ENCODE measurements at regions not wholly inside any gene's neighbourhood (a gene's known extent, or its start where the extent isn't known, plus 50 kb on each side); places are given as distances from the start of the nearest gene placed in this dataset.
A peak's percentile ranks its signal among the peaks of the same experiment; 100 is the strongest.

DNA sequence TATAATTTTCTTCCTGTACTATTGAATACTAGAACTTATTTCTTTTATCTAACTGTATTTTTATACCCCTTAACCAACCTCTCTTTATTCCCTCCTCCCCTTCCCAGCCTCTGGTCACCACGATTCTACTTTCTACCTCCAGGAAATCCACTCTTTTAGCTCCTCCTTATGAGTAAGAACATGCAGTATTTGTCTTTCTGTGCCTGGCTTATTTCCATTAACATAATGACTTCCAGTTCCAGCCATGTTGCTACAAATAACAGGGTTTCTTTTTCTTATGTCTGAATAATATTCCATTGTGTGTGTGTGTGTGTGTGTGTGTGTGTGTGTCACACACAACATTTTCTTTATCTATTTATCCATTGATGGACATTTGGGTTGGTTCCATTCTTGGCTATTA lies 152.3 kb upstream of the OLIG3 start:
- Histone ChIP-seq H3K27me3 (ENCODE audit: low read depth) (no peaks in the 10 kb centered on the region), H3K9me3 (replicated peaks) (no peaks in the 10 kb centered on the region), H3K4me1 (peaks cover 31% of the 10 kb centered on the region), H3K4me3 (no peak overlapping the region), H3K36me3 (no peaks in the 10 kb centered on the region), H3K27ac (replicated peaks) (no peak overlapping the region)
- TF ChIP-seq, protein P1, sequence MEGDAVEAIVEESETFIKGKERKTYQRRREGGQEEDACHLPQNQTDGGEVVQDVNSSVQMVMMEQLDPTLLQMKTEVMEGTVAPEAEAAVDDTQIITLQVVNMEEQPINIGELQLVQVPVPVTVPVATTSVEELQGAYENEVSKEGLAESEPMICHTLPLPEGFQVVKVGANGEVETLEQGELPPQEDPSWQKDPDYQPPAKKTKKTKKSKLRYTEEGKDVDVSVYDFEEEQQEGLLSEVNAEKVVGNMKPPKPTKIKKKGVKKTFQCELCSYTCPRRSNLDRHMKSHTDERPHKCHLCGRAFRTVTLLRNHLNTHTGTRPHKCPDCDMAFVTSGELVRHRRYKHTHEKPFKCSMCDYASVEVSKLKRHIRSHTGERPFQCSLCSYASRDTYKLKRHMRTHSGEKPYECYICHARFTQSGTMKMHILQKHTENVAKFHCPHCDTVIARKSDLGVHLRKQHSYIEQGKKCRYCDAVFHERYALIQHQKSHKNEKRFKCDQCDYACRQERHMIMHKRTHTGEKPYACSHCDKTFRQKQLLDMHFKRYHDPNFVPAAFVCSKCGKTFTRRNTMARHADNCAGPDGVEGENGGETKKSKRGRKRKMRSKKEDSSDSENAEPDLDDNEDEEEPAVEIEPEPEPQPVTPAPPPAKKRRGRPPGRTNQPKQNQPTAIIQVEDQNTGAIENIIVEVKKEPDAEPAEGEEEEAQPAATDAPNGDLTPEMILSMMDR (IDR thresholded peaks at IDR 0.05; ENCODE audit: borderline replicate concordance) = no peak
- intact Hi-C loops (cut with micrococcal nuclease) = loop anchor here (10.0 kb wide), 1 partner anchor 552 kb away; no protein-coding TSS in a partner anchor
- DNase-seq = no peak

DNA sequence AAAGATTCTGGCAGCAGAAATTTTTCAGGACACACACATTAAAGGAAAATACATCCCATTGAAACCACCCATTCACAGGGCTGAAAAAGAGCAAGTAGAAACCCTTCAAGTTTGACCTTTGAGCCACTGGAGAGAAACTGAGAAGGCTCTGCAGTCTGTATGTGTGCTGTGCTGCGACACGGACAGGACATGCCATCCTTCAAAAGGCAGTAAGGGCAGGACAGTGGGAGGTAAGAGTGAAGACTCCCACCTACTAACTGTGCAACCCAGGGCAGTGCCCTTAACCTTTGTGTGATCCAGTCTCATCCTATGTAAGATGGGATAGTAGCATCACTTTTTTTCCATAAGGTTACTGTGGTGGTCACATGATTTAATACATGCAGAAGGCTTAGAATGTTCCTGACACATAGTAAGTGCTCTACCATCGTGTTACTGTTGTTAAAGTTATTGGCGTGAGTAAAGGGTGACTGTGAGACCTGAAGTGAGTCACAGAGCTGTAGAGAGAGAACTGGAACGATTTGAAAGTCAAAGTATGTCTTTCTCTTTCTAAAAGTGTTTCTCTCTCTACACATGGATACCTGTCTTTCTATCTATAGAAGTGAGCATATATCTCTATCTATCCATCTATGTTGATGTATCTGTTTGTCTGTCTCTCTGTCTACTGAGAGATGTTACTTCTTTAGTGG lies 153.7 kb upstream of the OLIG3 start:
- DNase-seq = no peak
- TF ChIP-seq, protein P1 (IDR thresholded peaks at IDR 0.05; ENCODE audit: borderline replicate concordance) = no peak
- no peaks in the 10 kb centered on the region for H3K27me3 ChIP-seq (ENCODE audit: low read depth)
- H3K4me3 ChIP-seq = no peak overlapping the region
- peaks cover 31% of the 10 kb centered on the region for H3K4me1 ChIP-seq
- no peak overlapping the region for H3K27ac ChIP-seq (replicated peaks)
- intact Hi-C loops (cut with micrococcal nuclease) = loop anchor here (10.0 kb wide), 1 partner anchor 553 kb away; no protein-coding TSS in a partner anchor
- H3K36me3 ChIP-seq = no peaks in the 10 kb centered on the region
- peaks cover 4% of the 10 kb centered on the region for H3K9me3 ChIP-seq (replicated peaks)

DNA sequence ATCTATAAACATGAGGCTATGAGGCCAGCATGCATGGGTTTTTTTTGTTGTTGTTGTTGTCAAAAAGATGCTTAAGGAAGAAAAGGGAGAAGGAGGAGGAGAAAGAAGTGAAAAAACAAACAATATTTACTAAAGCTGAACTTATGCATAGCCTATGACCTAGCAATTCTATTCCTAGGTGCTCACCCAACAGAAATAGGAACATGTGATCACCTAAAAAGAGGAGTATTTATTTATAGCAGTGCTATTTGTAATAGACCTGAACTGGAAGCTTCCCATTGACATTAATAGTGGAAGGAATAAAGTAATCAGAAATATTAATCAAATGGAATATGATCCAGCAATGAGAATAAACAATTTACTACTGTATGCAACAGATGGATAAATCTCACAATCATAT lies 156.5 kb upstream of the OLIG3 start:
- TF ChIP-seq, protein P1 (IDR thresholded peaks at IDR 0.05; ENCODE audit: borderline replicate concordance) = no peak
- Histone ChIP-seq H3K9me3 (replicated peaks) (peaks cover 33% of the 10 kb centered on the region), H3K36me3 (no peaks in the 10 kb centered on the region), H3K27ac (replicated peaks) (peak overlapping the region; percentile 58), H3K4me3 (no peak overlapping the region), H3K27me3 (ENCODE audit: low read depth) (no peaks in the 10 kb centered on the region), H3K4me1 (peaks cover 31% of the 10 kb centered on the region)
- intact Hi-C loops (cut with micrococcal nuclease) = no loop called here
- DNase-seq = no peak

DNA sequence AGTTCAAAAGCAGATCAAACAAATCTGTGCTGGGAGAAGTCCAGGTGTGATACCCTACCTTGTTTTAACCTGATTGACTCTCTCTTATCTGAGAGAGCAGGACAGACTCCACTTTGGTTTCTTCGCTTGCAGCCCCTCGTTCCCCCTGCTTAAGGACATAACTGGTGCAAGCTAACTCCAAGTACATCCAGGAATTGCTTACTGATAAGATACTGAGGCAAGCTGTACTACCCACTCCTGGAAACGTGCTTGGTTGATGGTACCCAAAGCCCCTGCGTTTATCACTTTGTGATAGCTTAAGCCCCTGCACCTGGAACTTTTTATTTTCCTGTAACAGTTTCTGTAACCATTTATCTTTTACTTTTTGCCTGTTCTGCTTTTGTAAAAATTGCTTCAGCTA lies 157.0 kb upstream of the OLIG3 start:
- TF ChIP-seq, protein P1 (IDR thresholded peaks at IDR 0.05; ENCODE audit: borderline replicate concordance) = no peak
- intact Hi-C loops (cut with micrococcal nuclease) = no loop called here
- Histone ChIP-seq H3K9me3 (replicated peaks) (peaks cover 37% of the 10 kb centered on the region), H3K36me3 (no peaks in the 10 kb centered on the region), H3K27me3 (ENCODE audit: low read depth) (no peaks in the 10 kb centered on the region), H3K27ac (replicated peaks) (peak overlapping the region; percentile 58), H3K4me1 (peaks cover 31% of the 10 kb centered on the region), H3K4me3 (no peak overlapping the region)
- no peak for DNase-seq

DNA sequence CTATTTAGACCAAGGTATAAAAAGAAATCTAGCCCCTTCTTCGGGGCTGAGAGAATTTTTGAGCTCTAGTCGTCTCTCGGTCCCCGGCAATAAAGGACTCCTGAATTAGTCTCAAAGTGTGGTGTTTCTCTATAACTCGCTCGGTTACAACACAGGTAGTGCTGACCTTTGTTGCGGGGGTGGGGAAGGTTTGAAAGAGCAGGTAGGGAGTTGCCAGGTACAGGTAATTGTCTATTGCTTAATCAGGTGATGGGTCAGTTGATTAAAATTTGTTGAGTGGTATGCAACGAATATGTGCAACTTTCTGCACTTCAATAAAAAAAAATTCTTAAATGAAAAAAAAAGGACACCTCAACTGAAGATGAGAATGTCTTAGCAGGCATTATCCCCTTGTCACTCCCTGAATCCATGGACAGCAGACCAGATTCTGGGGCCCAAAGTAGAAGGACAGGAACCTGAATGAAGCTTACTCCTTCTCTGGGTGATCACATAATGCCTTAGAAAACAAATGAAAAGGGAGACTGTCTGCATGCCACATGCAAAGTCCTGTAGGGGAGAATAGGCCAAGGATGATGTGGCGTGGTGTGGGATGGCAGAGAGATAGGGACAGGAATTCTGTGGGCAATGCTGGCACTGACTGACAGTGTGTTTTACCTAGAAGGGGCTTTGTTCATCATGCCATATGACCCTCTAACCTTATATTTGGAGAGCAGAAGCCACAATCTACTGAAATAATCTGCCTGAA lies 157.6 kb upstream of the OLIG3 start:
- Histone ChIP-seq H3K4me3 (no peak overlapping the region), H3K36me3 (no peaks in the 10 kb centered on the region), H3K27me3 (ENCODE audit: low read depth) (no peaks in the 10 kb centered on the region), H3K4me1 (peaks cover 31% of the 10 kb centered on the region), H3K27ac (replicated peaks) (no peak overlapping the region), H3K9me3 (replicated peaks) (peaks cover 39% of the 10 kb centered on the region)
- DNase-seq = no peak
- TF ChIP-seq, protein P1 (IDR thresholded peaks at IDR 0.05; ENCODE audit: borderline replicate concordance) = no peak
- intact Hi-C loops (cut with micrococcal nuclease) = no loop called here

All from left ventricle myocardium inferior (tissue), 1 donor.